ENCODE measurements at regions not wholly inside any gene's neighbourhood (a gene's known extent, or its start where the extent isn't known, plus 50 kb on each side); places are given as distances from the start of the nearest gene placed in this dataset.
A peak's percentile ranks its signal among the peaks of the same experiment; 100 is the strongest.

GRCh38 chr13:42658019-42658418, 84.1 kb downstream of the TNFSF11 start:
- in situ Hi-C loops (cut with HindIII; ENCODE audit: low pct_unique_long_range_greater_than_20kb, low sequenced_read_pairs) = no loop called here

GRCh38 chr13:42660333-42660965, 86.5 kb downstream of the TNFSF11 start:
- in situ Hi-C loops (cut with HindIII; ENCODE audit: low pct_unique_long_range_greater_than_20kb, low sequenced_read_pairs) = no loop called here
- DNase-seq (ENCODE audit: low read depth, low spot score) = peak; percentile 18

More at GRCh38 chr13:42658019-42658418, 84.1 kb downstream of the TNFSF11 start:
- no peak for DNase-seq (ENCODE audit: low read depth, low spot score)

GRCh38 chr13:42667638-42668037, 93.7 kb downstream of the TNFSF11 start:
- in situ Hi-C loops (cut with HindIII; ENCODE audit: low pct_unique_long_range_greater_than_20kb, low sequenced_read_pairs) = no loop called here

GRCh38 chr13:42671502-42671901, 97.5 kb downstream of the TNFSF11 start:
- in situ Hi-C loops (cut with HindIII; ENCODE audit: low pct_unique_long_range_greater_than_20kb, low sequenced_read_pairs) = no loop called here
- no peak for DNase-seq (ENCODE audit: low read depth, low spot score)

More at GRCh38 chr13:42667638-42668037, 93.7 kb downstream of the TNFSF11 start:
- DNase-seq (ENCODE audit: low read depth, low spot score) = no peak

GRCh38 chr13:42673677-42674076, 99.7 kb downstream of the TNFSF11 start:
- in situ Hi-C loops (cut with HindIII; ENCODE audit: low pct_unique_long_range_greater_than_20kb, low sequenced_read_pairs) = no loop called here
- no peak for DNase-seq (ENCODE audit: low read depth, low spot score)

GRCh38 chr13:42680748-42681147, 100.6 kb upstream of the FAM216B start:
- in situ Hi-C loops (cut with HindIII; ENCODE audit: low pct_unique_long_range_greater_than_20kb, low sequenced_read_pairs) = no loop called here
- no peak for DNase-seq (ENCODE audit: low read depth, low spot score)

GRCh38 chr13:42681326-42682100, 99.9 kb upstream of the FAM216B start:
- DNase-seq (ENCODE audit: low read depth, low spot score) = no peak
- in situ Hi-C loops (cut with HindIII; ENCODE audit: low pct_unique_long_range_greater_than_20kb, low sequenced_read_pairs) = no loop called here

GRCh38 chr13:42684226-42684625, 97.2 kb upstream of the FAM216B start:
- DNase-seq (ENCODE audit: low read depth, low spot score) = no peak
- in situ Hi-C loops (cut with HindIII; ENCODE audit: low pct_unique_long_range_greater_than_20kb, low sequenced_read_pairs) = no loop called here

GRCh38 chr13:42685751-42686150, 95.6 kb upstream of the FAM216B start:
- no peak for DNase-seq (ENCODE audit: low read depth, low spot score)
- in situ Hi-C loops (cut with HindIII; ENCODE audit: low pct_unique_long_range_greater_than_20kb, low sequenced_read_pairs) = no loop called here

GRCh38 chr13:42686165-42686564, 95.2 kb upstream of the FAM216B start:
- no peak for DNase-seq (ENCODE audit: low read depth, low spot score)
- in situ Hi-C loops (cut with HindIII; ENCODE audit: low pct_unique_long_range_greater_than_20kb, low sequenced_read_pairs) = no loop called here

GRCh38 chr13:42688821-42689220, 92.6 kb upstream of the FAM216B start:
- in situ Hi-C loops (cut with HindIII; ENCODE audit: low pct_unique_long_range_greater_than_20kb, low sequenced_read_pairs) = no loop called here
- DNase-seq (ENCODE audit: low read depth, low spot score) = no peak

GRCh38 chr13:42696191-42696590, 85.2 kb upstream of the FAM216B start:
- in situ Hi-C loops (cut with HindIII; ENCODE audit: low pct_unique_long_range_greater_than_20kb, low sequenced_read_pairs) = no loop called here
- no peak for DNase-seq (ENCODE audit: low read depth, low spot score)

- no peak for DNase-seq (ENCODE audit: low read depth, low spot score)
- in situ Hi-C loops (cut with HindIII; ENCODE audit: low pct_unique_long_range_greater_than_20kb, low sequenced_read_pairs) = no loop called here
Observed at GRCh38 chr13:42699912-42700311, 81.5 kb upstream of the FAM216B start.

- no peak for DNase-seq (ENCODE audit: low read depth, low spot score)
Observed at GRCh38 chr13:42702716-42703115, 78.7 kb upstream of the FAM216B start.

GRCh38 chr13:42703740-42704139, 77.6 kb upstream of the FAM216B start:
- no peak for DNase-seq (ENCODE audit: low read depth, low spot score)
- in situ Hi-C loops (cut with HindIII; ENCODE audit: low pct_unique_long_range_greater_than_20kb, low sequenced_read_pairs) = no loop called here

More at GRCh38 chr13:42702716-42703115, 78.7 kb upstream of the FAM216B start:
- in situ Hi-C loops (cut with HindIII; ENCODE audit: low pct_unique_long_range_greater_than_20kb, low sequenced_read_pairs) = no loop called here

- no peak for DNase-seq (ENCODE audit: low read depth, low spot score)
- in situ Hi-C loops (cut with HindIII; ENCODE audit: low pct_unique_long_range_greater_than_20kb, low sequenced_read_pairs) = no loop called here
Observed at GRCh38 chr13:42706286-42706685, 75.1 kb upstream of the FAM216B start.

GRCh38 chr13:42707048-42707447, 74.3 kb upstream of the FAM216B start:
- in situ Hi-C loops (cut with HindIII; ENCODE audit: low pct_unique_long_range_greater_than_20kb, low sequenced_read_pairs) = no loop called here

GRCh38 chr13:42707586-42707985, 73.8 kb upstream of the FAM216B start:
- in situ Hi-C loops (cut with HindIII; ENCODE audit: low pct_unique_long_range_greater_than_20kb, low sequenced_read_pairs) = no loop called here
- DNase-seq (ENCODE audit: low read depth, low spot score) = no peak

More at GRCh38 chr13:42707048-42707447, 74.3 kb upstream of the FAM216B start:
- DNase-seq (ENCODE audit: low read depth, low spot score) = no peak

GRCh38 chr13:42708391-42708790, 73.0 kb upstream of the FAM216B start:
- in situ Hi-C loops (cut with HindIII; ENCODE audit: low pct_unique_long_range_greater_than_20kb, low sequenced_read_pairs) = no loop called here
- no peak for DNase-seq (ENCODE audit: low read depth, low spot score)
